GM23338 (cell line): ENCODE measurements at regions not wholly inside any gene's neighbourhood (a gene's known extent, or its start where the extent isn't known, plus 50 kb on each side); places are given as distances from the start of the nearest gene placed in this dataset.

Experiments used
- CREB1 ChIP-seq: fragments of 250-450 bp; sonication (Bioruptor Pico); IDR thresholded peaks from 2 replicates; pipeline ENCODE4 v1.5.0; 2020; ENCODE audit warnings: low read depth, mild to moderate bottlenecking, moderate library complexity
- CTCF ChIP-seq, 2 experiments: fragments of 200-600 bp in 1 of 2; sonication (generic) in 1 of 2; conservative IDR thresholded peaks; 2 replicates each; pipeline versions ENCODE4 v1.5.1 to v1.6.1; 2016 to 2017; ENCODE audit warnings: antibody characterized with exemption in 2 of 2, low read depth in 2 of 2, mild to moderate bottlenecking in 2 of 2, moderate library complexity in 1 of 2
- EZH2 ChIP-seq: fragments of 200-600 bp; sonication (generic); IDR thresholded peaks from one replicate; pipeline ENCODE4 v1.8.0; 2017; ENCODE audit warnings: antibody characterized with exemption, mild to moderate bottlenecking, low read depth; ENCODE audit not compliant: unreplicated experiment
- EZH2phosphoT487 ChIP-seq: fragments of 200-600 bp; sonication (generic); IDR thresholded peaks from one replicate; pipeline ENCODE4 v1.8.1; 2018; ENCODE audit warnings: antibody characterized with exemption; ENCODE audit not compliant: unreplicated experiment
- JUNB ChIP-seq: IDR thresholded peaks from one replicate; pipeline ENCODE4 v1.6.1; 2016; ENCODE audit warnings: antibody characterized with exemption; ENCODE audit not compliant: unreplicated experiment
- NANOG ChIP-seq: IDR thresholded peaks from 2 replicates; pipeline ENCODE4 v1.6.1; 2016; ENCODE audit warnings: antibody characterized with exemption, borderline replicate concordance
- POLR2AphosphoS5 ChIP-seq: IDR thresholded peaks from 2 replicates; pipeline ENCODE4 v1.6.1; 2016; ENCODE audit warnings: antibody characterized with exemption, low read depth
- REST ChIP-seq: IDR thresholded peaks from one replicate; pipeline ENCODE4 v1.6.1; 2018; ENCODE audit warnings: antibody characterized with exemption; ENCODE audit not compliant: unreplicated experiment
- ZNF114 ChIP-seq: fragments of 250-450 bp; sonication (Bioruptor Pico); IDR thresholded peaks from 2 replicates; pipeline ENCODE4 v1.5.0; 2020; ENCODE audit warnings: mild to moderate bottlenecking, moderate library complexity

GRCh38 chrX:125395626-125396025, 76.0 kb downstream of the TEX13C start:
- TF ChIP-seq CTCF (conservative IDR thresholded peaks at IDR 0.05; ENCODE audit: low read depth in 2 of 2) (no peak), POLR2AphosphoS5 (no peak), ZNF114 (CRISPR knock-in tag) (no peak), EZH2phosphoT487 (no peak), EZH2 (no peak), REST (no peak), JUNB (no peak), CREB1 (no peak), NANOG (no peak)
